ENCODE measurements at regions not wholly inside any gene's neighbourhood (a gene's known extent, or its start where the extent isn't known, plus 50 kb on each side); places are given as distances from the start of the nearest gene placed in this dataset.
"Not testable (repeated sequence)": the region's sequence is repeated elsewhere in the genome, so short reads cannot be mapped to it uniquely, and the experiment has no call there.

DNA sequence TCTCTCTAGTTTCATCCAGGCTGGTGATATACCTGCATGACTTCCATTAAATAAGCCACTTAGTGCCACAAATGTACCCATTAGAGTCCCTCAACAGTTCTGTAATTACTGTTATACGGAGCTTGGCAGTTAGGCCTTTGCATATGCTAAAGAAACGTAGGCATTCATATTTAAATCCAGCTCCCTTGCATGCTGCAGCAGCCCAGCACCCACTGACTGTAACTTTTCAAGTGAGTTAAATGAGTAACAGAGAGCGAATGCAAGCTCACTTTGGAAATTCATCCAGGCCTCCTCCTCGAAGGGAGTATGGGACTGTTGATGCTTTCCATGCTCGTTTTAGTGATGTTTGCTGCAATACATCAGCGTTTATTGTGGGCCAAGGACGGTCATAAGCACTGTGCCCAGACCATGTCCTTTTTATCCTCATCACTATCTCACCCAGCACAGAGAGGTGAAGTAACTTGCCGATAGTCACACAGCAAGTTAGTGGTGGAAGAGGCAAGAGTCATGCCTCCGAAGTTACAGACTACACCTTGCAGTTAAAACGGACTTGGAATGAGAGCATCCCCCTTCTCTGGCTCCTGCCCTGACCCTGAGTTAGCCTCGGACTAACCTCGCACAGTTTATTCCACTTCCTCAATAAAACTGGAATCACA, 179.4 kb upstream of the PDE10A start:
- TF ChIP-seq, protein P1, sequence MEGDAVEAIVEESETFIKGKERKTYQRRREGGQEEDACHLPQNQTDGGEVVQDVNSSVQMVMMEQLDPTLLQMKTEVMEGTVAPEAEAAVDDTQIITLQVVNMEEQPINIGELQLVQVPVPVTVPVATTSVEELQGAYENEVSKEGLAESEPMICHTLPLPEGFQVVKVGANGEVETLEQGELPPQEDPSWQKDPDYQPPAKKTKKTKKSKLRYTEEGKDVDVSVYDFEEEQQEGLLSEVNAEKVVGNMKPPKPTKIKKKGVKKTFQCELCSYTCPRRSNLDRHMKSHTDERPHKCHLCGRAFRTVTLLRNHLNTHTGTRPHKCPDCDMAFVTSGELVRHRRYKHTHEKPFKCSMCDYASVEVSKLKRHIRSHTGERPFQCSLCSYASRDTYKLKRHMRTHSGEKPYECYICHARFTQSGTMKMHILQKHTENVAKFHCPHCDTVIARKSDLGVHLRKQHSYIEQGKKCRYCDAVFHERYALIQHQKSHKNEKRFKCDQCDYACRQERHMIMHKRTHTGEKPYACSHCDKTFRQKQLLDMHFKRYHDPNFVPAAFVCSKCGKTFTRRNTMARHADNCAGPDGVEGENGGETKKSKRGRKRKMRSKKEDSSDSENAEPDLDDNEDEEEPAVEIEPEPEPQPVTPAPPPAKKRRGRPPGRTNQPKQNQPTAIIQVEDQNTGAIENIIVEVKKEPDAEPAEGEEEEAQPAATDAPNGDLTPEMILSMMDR (IDR thresholded peaks at IDR 0.05; ENCODE audit: extremely low read depth, missing control alignments): no peak
- DNase-seq (ENCODE audit: low spot score): no peak

DNA sequence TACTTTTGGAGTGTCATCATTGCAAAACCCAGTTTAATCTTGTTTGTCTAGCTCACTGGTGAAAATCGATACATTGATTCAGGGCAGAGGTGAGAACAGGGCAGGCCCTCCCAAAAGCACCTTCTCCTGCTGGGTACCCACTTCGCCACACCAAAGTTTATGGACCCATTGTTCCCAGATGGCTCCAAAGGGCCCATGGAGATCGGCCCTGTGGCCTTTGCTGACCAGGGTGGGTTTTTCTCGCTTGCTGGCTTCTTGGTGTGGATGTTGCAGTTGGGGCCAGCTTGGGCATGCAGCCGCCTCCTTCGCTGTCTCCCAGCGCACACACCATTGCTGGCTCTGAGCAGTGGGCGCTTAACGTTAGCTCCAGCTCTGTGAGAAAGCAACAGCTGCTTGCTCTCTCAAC, 178.1 kb upstream of the PDE10A start:
- TF ChIP-seq, protein P1 (IDR thresholded peaks at IDR 0.05; ENCODE audit: extremely low read depth, missing control alignments): no peak
- no peak for DNase-seq (ENCODE audit: low spot score)

DNA sequence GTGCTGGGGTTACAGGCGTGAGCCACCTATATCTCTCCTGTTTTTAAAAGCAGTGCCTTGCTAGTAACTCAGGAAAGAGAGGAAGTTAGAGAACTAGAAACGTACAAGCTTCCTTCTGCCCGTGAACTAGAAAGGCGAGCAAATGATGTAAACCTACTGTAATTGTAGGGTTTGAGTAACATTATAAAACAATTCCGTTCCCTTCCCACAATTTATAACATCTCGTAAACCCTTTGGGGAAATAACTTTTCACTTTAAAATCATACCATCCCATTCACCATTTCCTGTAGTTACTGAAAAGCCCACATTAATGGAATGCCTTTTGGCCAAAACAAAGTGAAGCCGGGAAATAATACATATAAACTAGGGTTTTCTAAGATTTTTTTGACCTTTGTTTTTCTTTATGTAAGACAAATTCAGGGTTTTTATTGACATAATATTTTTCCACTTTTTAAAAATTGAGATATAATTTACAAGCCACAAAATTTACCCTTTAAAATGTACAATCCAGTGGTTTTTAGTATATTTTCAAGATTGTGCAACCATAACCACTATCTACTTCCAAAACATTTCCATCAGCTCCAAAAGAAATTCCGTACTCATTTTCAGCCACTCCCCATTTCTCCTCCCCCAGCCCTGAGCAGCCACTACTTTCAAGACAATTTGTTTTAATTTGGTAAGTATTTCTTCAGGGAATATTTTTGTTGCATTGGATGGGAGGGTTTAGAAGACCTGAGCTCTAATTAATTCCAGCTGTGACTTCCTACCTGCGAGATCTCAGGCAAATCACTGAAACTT, 175.1 kb upstream of the PDE10A start:
- TF ChIP-seq, protein P1 (IDR thresholded peaks at IDR 0.05; ENCODE audit: extremely low read depth, missing control alignments): no peak
- DNase-seq (ENCODE audit: low spot score): no peak

DNA sequence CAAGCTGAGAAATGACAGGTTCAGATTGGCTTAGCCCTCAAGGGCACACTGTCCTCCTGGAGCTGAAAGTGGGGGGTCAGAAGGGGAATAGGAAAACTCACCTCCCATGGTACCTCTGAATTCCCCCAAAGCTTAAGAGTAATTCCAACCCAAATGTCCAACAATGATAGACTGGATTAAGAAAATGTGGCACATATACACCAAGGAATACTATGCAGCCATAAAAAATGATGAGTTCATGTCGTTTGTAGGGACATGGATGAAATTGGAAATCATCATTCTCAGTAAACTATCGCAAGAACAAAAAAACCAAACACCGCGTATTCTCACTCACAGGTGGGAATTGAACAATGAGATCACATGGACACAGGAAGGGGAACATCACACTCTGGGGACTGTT, 173.6 kb upstream of the PDE10A start:
- DNase-seq (ENCODE audit: low spot score): not testable (repeated sequence)

DNA sequence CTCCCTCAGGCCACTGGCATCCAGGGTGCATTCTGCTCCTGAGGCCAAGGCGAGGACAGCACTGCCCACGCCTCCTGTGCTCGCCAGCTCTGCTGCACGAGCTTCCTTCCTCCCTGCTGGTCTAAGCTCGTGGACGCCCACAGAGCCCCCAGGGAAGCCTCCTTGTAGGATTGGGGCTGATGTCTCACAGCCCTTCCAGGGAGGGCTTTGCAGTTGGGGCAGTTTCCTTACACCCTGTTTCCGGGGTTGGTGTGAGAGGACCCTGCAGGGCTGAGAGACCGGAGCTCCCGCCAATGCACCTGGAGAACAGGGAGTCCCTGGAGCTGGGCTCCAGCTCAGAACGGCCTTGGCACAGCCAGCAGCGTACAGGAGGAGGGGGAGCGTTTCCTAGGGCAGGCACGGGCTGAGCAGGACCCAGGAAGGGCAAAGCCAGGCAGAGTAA, 172.4 kb upstream of the PDE10A start:
- DNase-seq (ENCODE audit: low spot score): no peak
- TF ChIP-seq, protein P1 (IDR thresholded peaks at IDR 0.05; ENCODE audit: extremely low read depth, missing control alignments): no peak

DNA sequence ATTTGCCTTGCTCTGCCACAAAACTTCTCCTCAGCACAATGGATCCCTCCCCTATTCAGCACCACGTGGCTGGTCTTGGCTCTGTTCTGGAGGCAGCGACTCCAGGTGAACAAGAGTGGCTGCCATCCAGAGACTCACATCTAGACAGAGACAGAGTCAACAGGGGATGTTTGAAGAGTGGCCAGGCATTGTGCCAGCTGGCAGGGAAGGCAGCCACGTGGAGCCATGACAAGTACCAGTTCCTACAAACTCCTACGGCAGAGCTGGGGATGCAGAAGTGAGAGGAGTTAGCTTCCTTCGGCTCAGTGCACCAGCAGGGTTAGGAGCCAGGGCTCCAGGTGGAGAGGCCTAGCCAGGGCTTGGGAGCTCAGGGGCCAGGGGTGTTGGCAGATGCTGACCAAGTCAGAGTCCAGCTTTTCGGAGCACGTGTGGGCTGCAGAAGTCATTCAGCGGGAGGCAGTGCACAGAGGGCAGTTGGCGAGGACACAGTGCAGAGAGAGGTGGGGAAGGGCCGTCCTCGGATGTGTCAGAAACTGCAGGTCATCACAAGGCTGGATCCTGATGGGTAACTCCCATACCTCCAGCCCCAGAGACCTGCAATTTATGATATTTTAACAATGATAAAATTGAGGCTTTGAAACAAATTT, 171.7 kb upstream of the PDE10A start:
- DNase-seq (ENCODE audit: low spot score): no peak
- TF ChIP-seq, protein P1 (IDR thresholded peaks at IDR 0.05; ENCODE audit: extremely low read depth, missing control alignments): no peak

DNA sequence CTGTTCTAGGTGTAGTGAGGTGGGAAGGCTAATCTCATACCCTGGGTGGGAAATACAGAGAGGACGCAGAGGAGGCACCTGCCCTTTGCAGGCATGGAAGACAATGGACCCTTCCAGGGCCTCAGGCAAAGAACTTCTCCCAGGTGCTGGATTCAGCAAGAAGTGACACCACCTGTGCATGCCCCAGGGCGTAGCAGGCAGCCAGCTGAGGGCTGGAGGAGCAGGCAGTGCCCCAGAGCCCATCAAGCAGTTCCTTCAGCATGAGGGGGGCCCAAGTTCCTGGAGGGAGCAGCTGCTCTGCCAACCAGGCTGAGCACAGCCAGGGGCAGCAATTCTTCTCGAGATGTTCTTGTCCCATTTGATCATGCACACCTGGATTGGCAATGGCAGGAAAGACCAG, 170.3 kb upstream of the PDE10A start:
- TF ChIP-seq, protein P1 (IDR thresholded peaks at IDR 0.05; ENCODE audit: extremely low read depth, missing control alignments): no peak
- DNase-seq (ENCODE audit: low spot score): no peak

Measured in GM20000 (cell line).